NCI-H1436 treated with DMSO at 0.1 percent for 48 hours (cell line): ENCODE measurements at regions not wholly inside any gene's neighbourhood (a gene's known extent, or its start where the extent isn't known, plus 50 kb on each side); places are given as distances from the start of the nearest gene placed in this dataset.

Experiments
- DNase-seq: peaks from one replicate; lab custom pipeline; 2025; lab: John Stamatoyannopoulos, UW

DNA sequence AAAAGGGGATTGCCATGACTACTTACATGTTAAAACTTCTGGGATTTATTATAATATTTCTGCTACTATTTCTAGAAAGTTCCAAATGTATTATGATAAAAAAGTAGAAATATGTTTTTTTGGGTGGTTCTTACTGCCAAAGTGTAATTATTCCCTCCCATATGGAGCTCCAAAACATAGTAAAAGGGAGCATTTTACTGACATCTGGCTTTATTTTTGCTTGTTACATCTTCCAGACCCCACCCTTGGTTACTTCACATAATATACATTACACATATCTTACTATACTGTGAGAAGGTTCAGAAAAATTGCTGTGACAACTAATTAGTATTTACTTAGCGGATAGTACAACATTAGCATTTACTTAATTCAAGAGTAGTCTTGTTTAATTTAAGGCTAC lies 205.1 kb upstream of the TLL1 start:
- DNase-seq, result no peak

DNA sequence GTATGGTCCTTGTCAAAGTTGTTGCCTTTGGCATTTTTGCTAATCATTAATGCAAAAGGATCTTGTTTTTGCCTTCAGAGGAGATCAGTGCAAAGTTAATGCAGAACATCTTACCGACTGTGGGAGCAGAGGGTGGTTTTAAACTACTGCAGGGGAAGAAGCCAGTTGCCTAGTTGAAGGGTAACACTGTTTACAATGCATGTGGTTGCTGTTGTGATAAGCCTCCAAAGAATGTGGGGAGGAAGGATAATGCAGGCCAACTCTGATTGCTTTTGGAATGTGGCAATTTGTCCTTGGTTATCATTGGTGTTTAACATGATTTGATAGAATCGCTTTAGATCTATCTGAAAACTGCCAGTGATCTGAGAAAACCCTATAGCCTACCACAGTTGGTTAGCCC lies 204.3 kb upstream of the TLL1 start:
- no peak for DNase-seq

DNA sequence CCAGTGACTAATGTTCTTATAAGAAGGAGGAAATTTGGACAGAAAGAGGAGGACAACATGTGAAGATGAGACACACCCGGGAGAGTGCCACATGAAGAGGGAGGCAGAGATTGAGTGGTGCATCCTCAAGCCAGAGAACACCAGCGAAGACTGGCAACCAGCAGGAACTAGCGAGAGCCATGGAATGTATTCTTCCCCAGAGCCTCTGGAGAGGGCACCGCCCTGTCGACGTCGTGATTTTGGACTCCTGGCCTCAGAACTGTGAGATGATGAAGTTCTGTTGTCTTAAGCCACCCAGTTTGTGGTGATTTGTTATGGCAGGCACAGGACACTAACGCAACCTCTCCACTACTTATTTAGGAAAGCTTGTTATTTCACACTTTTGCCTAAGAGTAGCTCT lies 196.0 kb upstream of the TLL1 start:
- no peak for DNase-seq

DNA sequence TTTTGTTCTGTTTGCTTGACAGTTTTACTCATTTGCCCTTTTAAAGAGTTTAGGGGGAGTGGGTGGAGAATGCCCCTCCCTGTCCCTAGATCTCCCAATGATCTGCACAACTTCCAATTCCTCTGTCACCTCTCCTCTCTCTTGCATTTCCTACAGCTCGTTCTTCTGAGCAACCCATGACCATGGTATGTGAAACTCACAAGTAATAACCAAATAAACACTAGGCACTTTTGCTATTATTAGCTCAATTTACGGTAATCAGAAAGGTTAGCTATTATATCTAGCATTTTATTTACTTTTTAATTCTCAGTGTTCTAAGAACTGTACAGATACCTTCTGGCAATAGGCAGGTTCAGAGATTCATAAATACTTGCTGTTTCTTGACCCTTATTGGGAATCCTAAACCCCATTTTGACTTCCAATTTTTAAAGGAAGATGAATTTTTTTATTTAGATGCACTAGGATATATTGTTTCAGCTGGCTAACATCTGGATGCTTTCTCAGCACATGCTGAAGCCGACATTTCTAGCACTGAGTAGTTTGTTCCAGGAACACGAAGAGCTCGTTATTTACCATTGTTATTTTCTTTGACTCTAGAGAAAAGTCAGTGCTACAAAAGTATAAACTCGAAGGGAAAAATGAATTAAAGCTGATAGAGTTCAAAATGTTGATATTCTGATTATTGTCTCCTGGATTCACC lies 194.7 kb upstream of the TLL1 start:
- DNase-seq, result no peak

DNA sequence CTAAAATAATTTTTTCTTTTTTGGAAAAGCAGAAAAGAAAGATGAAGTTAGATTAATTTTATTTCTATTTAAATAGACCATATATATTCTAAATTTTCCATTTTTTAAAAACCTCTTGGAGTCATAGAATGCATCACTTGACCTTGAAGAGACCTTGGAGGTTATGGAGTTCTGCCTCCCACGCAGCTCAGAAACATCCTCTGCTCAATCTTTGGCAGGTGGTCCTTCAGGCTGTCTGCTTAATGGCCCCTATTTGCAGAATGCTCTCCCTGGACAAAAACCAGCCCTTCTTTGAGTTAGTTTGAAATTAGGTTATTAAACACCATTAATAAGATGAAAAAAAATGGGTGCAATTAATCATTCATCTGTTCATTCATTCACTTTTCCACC lies 194.1 kb upstream of the TLL1 start:
- DNase-seq, result no peak

DNA sequence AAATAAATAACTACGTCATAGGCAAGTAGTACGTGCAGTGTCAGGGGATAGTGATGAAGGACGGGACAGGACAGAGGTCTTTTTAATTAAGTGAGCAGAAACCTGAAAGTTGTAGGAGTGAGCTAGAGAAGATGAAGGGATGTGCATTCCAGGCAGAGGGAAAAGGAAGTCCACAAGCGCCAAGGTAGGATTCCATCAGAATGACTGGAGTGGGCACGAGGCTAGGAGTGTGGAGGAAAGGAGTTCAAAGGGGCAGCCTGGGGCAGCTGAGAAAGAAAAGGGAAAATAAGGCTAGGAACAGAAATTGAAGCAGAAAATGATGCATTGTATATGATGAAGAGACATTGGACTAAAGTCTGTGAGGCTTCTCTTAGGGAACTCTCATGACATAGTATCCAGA lies 192.2 kb upstream of the TLL1 start:
- DNase-seq, result no peak

DNA sequence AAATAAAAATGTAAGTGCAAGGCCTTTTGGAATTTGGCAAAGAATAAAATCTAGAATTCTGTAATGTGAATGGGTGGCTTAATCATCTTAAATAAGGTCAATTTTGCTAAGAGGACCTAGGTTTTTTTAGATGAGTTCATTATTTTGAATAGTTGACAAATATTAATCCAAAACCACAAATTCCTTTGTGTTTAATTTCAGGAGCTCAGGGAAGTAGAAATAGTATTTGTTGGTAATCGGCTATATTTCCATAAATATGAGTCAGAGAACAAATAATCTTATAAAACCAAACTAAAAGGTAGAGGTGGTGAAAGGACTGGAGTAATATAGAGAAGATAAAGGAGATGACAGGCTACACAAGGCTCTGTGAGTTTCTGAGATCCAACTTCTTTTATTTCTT lies 190.4 kb upstream of the TLL1 start:
- DNase-seq, result no peak

DNA sequence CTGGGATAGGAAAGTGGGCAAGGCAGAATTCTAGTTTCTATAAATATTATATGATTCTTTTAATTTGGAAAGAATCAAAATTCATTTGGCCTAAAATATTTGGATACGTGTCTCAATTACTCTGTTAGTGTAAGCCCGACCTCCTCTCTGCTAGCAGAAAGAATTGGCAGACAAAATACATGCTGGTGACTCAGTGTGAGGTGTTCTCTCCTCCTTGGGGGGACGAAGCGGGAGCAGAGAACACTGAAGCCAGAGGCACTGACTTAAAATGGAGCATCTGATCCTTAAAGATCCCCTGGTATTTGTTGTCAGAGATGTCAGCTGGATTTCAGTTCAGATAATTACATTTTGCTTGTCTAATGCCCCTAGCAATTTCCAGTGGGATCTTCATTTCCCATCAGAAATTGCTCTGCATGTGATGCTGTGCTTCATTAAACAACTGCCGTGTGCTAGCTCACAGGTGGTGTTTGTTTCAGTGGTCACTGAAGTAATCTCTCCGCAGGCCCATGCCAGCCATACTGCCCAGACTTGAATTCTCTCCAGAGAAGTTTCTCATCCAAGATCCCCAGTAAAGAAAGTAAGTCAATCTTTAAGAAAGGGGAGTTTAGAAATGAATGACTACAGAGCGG lies 188.7 kb upstream of the TLL1 start:
- no peak for DNase-seq

DNA sequence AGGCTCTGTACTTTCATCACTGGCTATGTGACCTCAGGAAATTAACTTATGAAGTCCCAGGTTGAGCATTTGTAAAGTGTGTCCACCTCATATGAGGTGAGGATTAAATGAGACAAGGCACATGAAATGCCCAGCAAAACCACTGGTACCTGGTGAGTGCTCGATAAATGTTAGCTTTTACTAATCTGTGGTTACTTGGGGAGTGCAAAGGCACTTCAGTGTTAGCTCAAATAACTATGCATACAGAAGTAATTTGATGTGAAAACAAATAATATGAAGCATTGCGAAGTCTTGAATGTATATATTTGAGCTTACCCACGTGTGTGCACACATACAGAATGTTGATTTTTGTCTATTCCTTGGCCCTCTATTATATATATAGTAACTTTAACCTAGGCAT lies 186.3 kb upstream of the TLL1 start:
- DNase-seq, result no peak

DNA sequence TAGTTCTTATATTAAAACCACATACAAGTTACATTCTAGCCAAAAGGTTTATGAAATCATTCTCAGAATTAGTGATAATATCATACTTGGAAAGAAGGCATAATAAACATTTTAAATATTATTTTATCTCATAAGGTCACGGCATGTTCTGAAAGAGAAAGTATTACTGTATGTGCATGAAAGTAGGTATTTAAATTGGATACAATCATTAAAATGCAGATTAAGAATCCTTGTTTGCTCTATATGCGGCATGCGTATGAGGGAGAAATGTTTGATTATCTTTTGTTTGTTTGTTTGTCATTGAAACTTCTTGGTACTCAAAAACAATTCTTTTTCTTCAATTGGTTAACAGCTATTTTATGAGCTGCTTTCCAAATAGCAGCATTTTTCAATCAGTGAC lies 183.9 kb upstream of the TLL1 start:
- no peak for DNase-seq

DNA sequence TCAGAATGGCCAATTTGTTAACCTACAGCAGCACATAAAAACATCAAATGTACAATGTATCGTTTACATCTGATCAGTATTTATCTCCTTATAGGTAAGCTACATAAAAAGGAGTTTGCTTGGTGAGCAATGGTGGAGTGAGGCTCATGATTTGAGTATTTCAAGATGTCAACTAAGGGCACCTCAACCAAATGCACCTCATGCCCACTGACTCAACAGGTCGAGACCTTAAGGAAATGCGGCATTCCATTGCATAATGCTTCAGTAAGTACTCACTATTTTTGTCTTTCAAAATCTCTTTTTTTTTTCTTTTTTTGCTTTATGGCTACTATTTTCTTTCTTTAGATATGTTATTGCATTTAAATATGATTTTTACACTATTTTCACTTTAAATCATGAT lies 181.0 kb upstream of the TLL1 start:
- no peak for DNase-seq

DNA sequence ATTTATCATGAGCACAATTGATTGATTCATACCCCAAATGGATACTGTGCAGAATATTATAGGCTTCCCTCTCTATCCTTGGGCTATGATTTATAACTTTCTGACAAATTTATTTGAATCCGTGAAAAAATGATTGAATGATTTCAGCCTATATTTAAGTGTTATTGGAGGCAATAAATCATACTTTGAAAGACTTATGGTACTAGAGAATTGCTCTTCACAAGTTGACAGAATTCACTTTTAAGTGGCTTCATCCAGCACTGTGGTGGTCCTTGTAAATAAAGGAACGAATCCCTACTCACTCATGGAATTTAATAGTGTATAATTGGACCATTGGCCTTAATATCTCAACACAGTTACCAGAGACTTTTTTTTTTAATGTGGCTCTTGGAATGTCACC lies 174.8 kb upstream of the TLL1 start:
- DNase-seq, result no peak

DNA sequence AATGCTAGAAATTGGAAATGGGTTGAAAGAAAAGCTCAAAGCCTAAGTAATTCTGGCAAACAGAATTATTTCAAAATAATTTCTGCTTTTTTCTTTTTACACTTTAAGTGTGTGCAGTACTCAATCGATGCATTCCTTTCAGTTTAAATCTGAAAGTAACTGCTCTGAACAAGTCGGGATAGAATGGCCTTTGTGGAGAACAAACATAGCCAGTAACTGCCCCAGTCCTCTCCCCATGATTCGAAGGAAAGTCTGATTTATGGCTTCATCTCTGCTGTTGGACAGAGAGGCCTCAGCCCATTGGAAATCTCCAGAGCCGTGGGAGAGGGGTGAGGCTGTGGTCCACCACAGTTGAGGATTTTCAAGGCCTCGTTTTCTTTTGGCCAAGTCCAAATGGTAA lies 174.0 kb upstream of the TLL1 start:
- no peak for DNase-seq

DNA sequence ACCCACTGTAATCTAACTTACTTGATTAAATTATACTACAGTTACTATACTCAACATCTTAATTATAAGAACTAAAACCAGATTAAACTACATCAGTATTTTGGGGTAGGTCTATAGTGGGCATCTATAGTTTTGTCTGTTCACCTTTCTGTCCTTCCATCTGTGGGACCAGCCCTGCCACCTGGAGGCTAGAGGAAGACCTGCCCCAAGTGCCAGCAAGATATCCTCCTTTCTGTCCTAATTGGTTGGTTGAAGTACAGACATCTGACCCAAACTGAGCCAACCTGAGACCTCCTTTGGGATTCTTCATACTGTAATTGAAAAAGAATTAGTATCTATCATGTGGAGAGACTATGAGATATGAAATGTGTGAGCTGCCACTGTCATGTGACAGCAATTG lies 172.2 kb upstream of the TLL1 start:
- no peak for DNase-seq

DNA sequence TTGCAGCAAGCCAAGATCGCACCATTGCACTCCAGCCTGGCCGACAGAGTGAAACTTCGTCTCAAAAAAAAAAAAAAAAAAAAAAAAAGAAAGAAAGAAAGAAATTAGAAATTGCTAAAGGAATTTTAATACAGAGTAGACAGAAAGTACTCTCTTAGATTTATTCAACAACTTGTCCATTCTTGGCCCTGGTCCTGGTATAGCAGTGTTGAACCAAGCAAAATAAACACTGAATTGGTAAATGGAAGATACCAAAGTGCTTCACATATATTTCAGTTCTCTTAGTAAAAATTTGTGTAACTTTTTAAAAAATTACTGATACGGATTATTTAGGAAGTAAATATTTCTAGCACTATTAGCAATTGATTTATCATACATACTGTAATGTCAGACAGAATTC lies 165.9 kb upstream of the TLL1 start:
- DNase-seq, result no peak

DNA sequence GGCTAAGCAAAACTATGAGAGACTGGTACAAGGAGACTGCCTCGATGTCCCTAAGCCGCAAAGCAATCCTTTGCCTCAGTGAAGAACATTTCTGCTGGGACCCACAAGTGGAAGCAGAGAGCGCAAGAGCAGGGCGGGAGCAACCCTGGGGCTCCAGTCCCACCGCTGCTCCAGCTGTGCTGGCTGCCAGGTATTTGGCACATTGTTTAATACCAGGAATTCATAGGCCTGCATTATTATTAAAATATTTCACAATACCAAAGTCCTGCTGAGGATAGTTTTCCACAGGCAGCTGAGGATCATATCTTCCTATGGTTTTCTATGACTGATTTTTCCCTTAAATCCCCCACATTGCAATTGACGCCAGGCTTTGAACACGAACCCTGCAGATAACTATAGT lies 163.5 kb upstream of the TLL1 start:
- DNase-seq, result no peak

DNA sequence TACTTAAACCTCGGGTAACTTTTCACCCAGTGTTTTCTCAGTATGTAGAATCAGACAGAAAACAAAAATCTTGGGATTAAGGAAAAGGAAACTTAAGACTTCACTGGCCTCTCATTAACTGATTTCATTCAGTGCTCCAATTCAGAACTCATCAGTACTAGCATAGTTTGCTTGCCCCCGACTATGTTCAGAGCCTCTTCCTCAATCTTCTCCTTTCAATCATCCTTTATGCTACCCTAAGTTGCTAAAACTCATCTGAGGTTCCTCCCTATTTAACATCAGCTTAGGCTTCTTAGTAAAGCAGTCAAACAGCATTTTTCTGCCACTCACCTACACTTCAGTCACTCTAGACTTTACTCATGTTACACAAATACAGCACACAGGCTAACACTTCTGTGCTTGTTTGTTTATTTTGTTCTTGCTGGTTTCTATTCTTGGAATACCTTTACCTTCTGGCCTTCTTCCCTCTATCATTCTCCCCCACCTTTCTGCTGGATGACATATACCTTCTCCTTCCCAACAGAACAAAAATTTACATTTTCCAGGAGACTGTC lies 163.0 kb upstream of the TLL1 start:
- no peak for DNase-seq

DNA sequence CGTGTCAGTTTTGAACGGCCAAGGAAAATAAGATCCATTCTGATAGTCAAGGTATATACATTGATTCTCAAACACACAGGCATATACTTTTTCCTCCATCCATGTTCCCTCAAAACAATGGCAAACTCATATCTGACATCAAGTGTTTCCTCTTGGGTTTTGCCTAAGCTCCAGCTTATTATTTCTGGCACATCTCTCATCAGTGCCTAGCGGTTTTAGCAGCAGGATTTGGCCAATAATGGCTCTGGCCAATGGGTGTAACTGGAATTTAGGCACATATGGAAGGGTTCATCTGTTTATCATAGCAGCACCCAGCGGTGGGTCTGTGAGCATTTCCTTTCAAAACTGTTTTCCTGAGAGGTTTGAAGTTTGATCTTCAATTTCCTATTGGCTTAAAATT lies 161.6 kb upstream of the TLL1 start:
- no peak for DNase-seq

DNA sequence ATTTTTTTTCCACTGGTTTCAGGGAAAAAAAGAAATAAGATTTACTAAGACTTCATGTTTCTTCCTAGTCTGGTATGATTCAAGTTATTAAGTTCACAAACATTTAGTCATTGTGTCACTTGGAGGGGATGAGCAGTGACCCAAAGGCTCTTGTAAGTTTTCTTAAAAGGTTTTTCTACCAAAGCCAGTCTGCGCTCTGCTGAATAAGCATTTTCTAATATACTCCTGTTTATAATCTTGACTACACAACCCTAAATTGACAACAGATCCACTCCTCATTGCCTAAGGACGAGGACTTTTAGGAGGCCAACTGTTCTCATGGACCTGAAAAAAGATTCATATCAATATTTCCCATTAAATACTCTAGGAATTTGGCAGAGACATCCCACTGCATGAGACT lies 161.1 kb upstream of the TLL1 start:
- DNase-seq, result no peak

DNA sequence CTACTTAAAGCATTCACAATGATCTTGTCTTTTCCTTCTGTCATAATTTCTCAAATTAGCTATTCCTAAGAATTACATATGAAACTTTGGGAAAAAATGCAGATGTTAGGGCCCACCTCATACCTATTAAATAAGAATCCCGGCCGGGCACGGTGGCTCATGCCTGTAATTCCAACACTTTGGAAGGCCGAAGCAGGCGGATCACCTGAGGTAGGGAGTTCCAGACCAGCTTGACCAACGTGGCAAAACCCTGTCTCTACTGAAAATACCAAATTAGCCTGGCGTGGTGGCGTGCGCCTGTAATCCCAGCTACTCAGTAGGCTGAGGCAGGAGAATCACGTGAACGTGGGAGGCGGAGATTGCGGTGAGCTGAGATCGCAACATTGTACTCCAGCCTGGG lies 158.4 kb upstream of the TLL1 start:
- no peak for DNase-seq

DNA sequence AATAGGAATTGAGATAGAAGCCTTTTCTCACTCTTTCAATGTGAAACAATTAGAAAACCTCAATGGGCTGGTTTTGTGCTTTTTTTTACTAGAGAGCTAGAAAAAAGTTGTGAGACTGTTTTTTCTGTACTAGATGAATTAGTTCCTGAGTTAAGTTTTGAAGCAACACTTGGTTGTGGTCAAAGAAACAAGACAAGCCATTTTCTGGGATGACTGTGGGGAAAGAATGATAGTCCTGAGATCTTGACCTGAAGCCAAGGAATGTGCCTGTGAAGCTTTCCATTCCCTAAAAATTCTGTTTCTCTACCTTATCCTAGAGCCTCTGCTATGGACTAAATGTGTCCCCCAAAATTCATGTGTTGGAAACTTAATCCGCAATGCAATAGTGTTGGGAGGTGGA lies 157.8 kb upstream of the TLL1 start:
- no peak for DNase-seq

DNA sequence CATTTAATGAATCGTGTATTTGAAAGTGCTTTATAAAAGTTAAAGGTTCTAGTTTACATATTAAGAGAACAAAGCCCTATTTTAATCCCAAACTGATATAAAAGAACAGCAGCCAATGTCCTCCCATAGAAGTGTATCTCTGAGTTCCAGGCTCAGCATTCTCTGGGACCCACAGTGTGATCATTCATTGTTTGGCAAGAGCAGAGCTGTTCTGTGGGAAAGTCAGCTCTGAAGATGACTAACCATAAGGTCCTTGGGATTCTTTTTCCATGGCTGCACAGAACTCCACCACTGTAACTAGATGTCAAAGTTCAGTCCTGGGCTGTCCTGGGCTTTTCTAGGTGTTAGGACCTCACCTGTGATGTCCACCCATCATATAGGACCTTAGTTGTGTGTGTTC lies 157.0 kb upstream of the TLL1 start:
- DNase-seq, result no peak

DNA sequence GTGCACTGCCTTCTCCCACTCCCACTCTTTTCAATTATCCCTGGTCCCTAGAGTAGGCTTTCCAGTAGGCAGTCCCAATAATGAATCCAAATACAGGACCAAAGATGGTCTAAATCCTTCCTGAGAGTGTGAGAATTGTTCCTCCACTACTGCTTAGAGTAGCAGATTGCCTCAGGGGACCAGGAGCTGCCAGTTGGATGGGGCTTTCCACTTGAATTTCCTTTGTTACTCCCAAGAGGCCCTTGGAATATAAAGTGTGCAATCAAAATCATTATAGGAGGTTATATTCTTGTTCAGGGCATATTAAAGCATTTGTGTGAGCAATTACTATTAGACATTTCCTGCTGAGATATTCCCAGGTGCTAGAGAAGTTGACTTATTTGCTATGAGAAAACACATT lies 156.6 kb upstream of the TLL1 start:
- DNase-seq, result no peak

DNA sequence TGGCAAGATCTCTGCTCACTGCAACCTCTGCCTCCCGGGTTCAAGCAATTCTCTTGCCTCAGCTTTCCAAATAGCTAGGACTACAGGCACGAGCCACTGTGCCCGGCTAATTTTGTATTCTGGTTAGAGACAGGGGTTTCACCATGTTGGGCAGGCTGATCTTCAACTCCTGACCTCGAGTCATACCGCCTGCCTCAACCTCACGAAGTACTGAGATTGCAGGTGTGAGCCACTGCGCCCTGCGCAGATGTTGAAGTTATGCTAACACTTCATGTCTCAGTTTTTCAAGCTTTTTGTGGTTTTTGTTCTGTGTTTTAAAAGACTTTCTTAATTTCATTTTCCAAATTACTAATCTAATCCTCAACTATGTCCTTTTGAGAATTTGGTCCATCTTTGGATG lies 154.4 kb upstream of the TLL1 start:
- no peak for DNase-seq
